ENCODE measurements at regions not wholly inside any gene's neighbourhood (a gene's known extent, or its start where the extent isn't known, plus 50 kb on each side); places are given as distances from the start of the nearest gene placed in this dataset.

DNA sequence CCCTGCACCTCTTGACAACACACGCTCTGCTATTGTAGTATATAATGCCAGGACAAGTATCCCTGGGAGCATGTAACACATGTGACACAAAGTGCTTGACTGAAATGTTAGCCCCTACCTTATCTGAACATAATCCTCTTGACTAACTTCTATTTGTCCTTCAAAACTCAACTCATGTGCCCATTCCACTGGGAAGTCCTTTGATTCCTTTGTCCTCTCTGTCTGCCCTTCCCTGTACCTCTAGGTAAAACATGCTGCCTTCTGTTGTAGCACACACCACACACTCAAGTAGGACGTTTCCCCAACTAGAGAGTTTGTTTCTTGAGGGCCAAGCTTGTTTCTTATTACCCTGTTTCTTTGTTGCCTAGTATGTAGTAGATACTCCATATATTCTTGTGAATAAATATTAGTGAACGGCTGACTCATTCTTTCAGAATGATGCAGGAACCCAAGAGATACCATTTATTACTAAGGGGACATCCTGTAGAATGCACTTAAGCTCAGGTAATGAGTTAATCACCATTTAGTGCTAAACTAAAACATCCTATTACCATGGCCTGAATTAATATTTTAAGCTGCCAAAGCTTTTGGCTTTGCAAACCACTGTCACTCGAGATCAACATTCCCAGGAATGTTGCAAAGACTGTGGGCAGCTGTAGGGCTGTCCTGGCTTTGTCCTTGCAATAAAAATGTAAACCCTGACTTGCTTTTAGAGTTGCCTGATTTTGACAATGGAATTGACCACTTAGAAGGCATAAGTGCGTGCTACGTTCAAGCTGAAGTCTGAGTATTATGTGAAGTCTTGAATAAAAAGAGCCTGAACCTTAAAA is 313.4 kb downstream of the COG6 start:
- Histone ChIP-seq H3K9ac (ENCODE audit: low read length) (no peak overlapping the region), H3K9me3 (ENCODE audit: control insufficient read depth, low read length) (no peaks in the 10 kb centered on the region), H3K27me3 (ENCODE audit: control insufficient read depth, insufficient read depth, low read length) (no peaks in the 10 kb centered on the region), H3K4me1 (ENCODE audit: control insufficient read depth, insufficient read depth, low read length) (no peaks in the 10 kb centered on the region), H3K36me3 (ENCODE audit: control insufficient read depth, insufficient read depth, low read length) (no peaks in the 10 kb centered on the region), H3K4me3 (ENCODE audit: low read length) (no peak overlapping the region)

- H3K27me3 ChIP-seq (ENCODE audit: control insufficient read depth, insufficient read depth, low read length), result no peaks in the 10 kb centered on the region
- H3K9me3 ChIP-seq (ENCODE audit: control insufficient read depth, low read length), result no peaks in the 10 kb centered on the region
- no peaks in the 10 kb centered on the region for H3K4me1 ChIP-seq (ENCODE audit: control insufficient read depth, insufficient read depth, low read length)
- H3K36me3 ChIP-seq (ENCODE audit: control insufficient read depth, insufficient read depth, low read length), result no peaks in the 10 kb centered on the region
- H3K4me3 ChIP-seq (ENCODE audit: low read length), result no peak overlapping the region
- H3K9ac ChIP-seq (ENCODE audit: low read length), result no peak overlapping the region
Observed at GRCh38 chr13:39970177-39970846, 314.9 kb downstream of the COG6 start.

DNA sequence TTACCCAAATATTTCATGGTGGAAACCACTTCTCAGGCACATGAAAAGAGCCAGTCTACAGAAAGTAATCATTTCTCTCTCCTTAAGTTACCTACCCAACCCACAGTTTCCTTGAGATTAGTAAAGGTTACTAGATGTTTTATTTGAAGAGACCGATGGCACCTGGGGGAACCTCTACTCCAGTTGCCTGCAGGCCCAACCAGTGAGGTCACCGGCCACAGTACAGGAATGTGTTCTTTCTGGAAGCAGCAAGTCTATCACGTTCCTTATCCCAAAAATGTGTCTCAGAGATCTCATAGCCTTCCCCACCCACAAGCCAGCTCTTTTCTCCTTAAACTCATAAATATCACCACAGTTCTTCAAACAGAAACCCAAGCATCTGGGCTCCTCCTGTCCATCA is 316.1 kb downstream of the COG6 start:
- Histone ChIP-seq H3K9me3 (ENCODE audit: control insufficient read depth, low read length) (no peaks in the 10 kb centered on the region), H3K4me3 (ENCODE audit: low read length) (no peak overlapping the region), H3K9ac (ENCODE audit: low read length) (no peak overlapping the region), H3K36me3 (ENCODE audit: control insufficient read depth, insufficient read depth, low read length) (no peaks in the 10 kb centered on the region), H3K4me1 (ENCODE audit: control insufficient read depth, insufficient read depth, low read length) (no peaks in the 10 kb centered on the region), H3K27me3 (ENCODE audit: control insufficient read depth, insufficient read depth, low read length) (no peaks in the 10 kb centered on the region)

- Histone ChIP-seq H3K4me3 (ENCODE audit: low read length) (no peak overlapping the region), H3K36me3 (ENCODE audit: control insufficient read depth, insufficient read depth, low read length) (no peaks in the 10 kb centered on the region), H3K9ac (ENCODE audit: low read length) (no peak overlapping the region), H3K9me3 (ENCODE audit: control insufficient read depth, low read length) (no peaks in the 10 kb centered on the region), H3K4me1 (ENCODE audit: control insufficient read depth, insufficient read depth, low read length) (no peaks in the 10 kb centered on the region), H3K27me3 (ENCODE audit: control insufficient read depth, insufficient read depth, low read length) (no peaks in the 10 kb centered on the region)
Observed at GRCh38 chr13:39976481-39976880, 321.0 kb downstream of the COG6 start.

DNA sequence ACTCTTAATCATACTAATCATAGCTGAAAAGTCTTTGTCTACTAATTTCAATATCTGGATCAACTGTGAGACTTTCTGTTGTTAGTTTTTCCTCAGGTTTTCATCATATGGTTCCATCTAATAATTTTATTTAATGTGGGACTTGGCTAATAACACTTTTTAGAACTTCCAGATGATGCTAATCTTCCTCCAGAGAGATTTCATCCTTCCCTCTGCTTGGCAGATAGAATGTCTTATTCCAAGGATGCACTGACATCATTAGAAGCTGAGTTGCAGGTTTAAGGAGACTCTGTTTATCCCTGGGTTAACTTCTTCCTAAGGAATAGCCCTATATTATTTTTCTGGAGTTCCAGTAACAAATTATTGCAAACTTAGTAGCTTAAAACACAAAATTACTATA is 325.6 kb downstream of the COG6 start:
- no peaks in the 10 kb centered on the region for H3K9me3 ChIP-seq (ENCODE audit: control insufficient read depth, low read length)
- H3K36me3 ChIP-seq (ENCODE audit: control insufficient read depth, insufficient read depth, low read length), result no peaks in the 10 kb centered on the region
- H3K9ac ChIP-seq (ENCODE audit: low read length), result no peak overlapping the region
- H3K27me3 ChIP-seq (ENCODE audit: control insufficient read depth, insufficient read depth, low read length), result no peaks in the 10 kb centered on the region
- no peak overlapping the region for H3K4me3 ChIP-seq (ENCODE audit: low read length)
- no peaks in the 10 kb centered on the region for H3K4me1 ChIP-seq (ENCODE audit: control insufficient read depth, insufficient read depth, low read length)

DNA sequence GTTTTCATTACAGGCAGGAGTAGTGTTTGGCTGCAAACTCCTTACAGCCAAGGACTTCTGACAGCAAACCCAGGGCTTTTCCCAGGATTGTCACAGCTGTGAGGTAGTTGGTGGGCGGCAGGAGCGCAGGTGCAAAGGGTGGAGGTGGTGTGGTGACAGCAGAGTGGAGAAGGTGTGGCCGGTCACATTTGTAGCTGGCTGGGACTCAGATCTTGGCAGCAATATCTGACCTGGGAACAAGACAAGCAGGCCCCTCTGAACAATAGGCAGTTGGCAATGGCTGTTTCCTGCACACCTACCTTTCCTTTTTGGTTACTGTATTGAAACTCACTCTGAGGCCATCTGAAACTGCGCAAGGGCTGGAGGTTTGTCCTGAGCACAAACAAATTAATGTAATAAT is 327.3 kb downstream of the COG6 start:
- H3K36me3 ChIP-seq (ENCODE audit: control insufficient read depth, insufficient read depth, low read length), result no peaks in the 10 kb centered on the region
- H3K9ac ChIP-seq (ENCODE audit: low read length), result no peak overlapping the region
- H3K4me1 ChIP-seq (ENCODE audit: control insufficient read depth, insufficient read depth, low read length), result no peaks in the 10 kb centered on the region
- no peaks in the 10 kb centered on the region for H3K27me3 ChIP-seq (ENCODE audit: control insufficient read depth, insufficient read depth, low read length)
- no peaks in the 10 kb centered on the region for H3K9me3 ChIP-seq (ENCODE audit: control insufficient read depth, low read length)
- no peak overlapping the region for H3K4me3 ChIP-seq (ENCODE audit: low read length)

- Histone ChIP-seq H3K27me3 (ENCODE audit: control insufficient read depth, insufficient read depth, low read length) (no peaks in the 10 kb centered on the region), H3K9ac (ENCODE audit: low read length) (no peak overlapping the region), H3K36me3 (ENCODE audit: control insufficient read depth, insufficient read depth, low read length) (no peaks in the 10 kb centered on the region), H3K4me1 (ENCODE audit: control insufficient read depth, insufficient read depth, low read length) (no peaks in the 10 kb centered on the region), H3K4me3 (ENCODE audit: low read length) (no peak overlapping the region), H3K9me3 (ENCODE audit: control insufficient read depth, low read length) (no peaks in the 10 kb centered on the region)
Observed at GRCh38 chr13:39985071-39985470, 329.6 kb downstream of the COG6 start.

DNA sequence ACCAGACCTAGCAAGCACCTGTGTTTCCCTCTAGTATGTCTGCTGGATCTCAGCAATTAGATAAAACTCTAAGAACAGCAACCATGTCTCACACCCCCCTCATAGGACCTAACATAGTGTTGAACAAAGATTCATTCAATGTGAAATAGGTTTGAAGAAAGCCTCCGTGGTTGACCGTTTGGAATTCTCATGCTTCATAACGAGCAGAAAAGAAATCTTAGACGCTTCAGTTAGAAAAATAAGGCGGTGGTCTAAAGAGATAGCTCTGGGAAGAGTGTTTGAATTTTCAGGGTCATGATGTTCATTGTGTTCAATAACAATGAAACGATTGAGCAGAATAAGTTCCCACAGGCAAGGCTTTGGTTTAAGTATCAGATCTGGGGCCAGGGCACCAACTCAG is 332.9 kb downstream of the COG6 start:
- H3K9me3 ChIP-seq (ENCODE audit: control insufficient read depth, low read length), result no peaks in the 10 kb centered on the region
- no peaks in the 10 kb centered on the region for H3K27me3 ChIP-seq (ENCODE audit: control insufficient read depth, insufficient read depth, low read length)
- no peak overlapping the region for H3K9ac ChIP-seq (ENCODE audit: low read length)
- H3K4me1 ChIP-seq (ENCODE audit: control insufficient read depth, insufficient read depth, low read length), result no peaks in the 10 kb centered on the region
- H3K4me3 ChIP-seq (ENCODE audit: low read length), result no peak overlapping the region
- H3K36me3 ChIP-seq (ENCODE audit: control insufficient read depth, insufficient read depth, low read length), result no peaks in the 10 kb centered on the region

GRCh38 chr13:39998166-39998565 is 342.7 kb downstream of the COG6 start:
- no peaks in the 10 kb centered on the region for H3K4me1 ChIP-seq (ENCODE audit: control insufficient read depth, insufficient read depth, low read length)

DNA sequence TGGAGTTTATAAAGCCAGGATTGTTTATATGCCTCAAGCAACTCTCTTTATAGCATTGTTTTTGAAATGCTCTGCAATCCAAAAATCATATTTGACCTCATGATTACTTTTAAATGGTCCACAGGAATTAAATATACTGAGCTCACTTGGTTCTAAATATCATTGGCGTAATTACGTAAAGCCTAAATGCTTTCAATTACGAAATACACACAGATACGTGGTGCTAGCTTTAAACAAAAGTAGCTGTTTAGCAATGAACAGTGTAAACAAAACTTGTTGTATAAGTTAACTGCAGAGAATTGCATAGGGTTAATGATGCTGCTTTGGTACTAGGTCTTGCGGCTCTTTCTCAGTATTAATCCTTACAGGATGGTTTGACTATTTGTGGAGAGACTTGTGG is 346.6 kb downstream of the COG6 start:
- no peaks in the 10 kb centered on the region for H3K27me3 ChIP-seq (ENCODE audit: control insufficient read depth, insufficient read depth, low read length)
- no peak overlapping the region for H3K4me3 ChIP-seq (ENCODE audit: low read length)
- H3K36me3 ChIP-seq (ENCODE audit: control insufficient read depth, insufficient read depth, low read length), result no peaks in the 10 kb centered on the region
- no peaks in the 10 kb centered on the region for H3K4me1 ChIP-seq (ENCODE audit: control insufficient read depth, insufficient read depth, low read length)
- no peak overlapping the region for H3K9ac ChIP-seq (ENCODE audit: low read length)
- no peaks in the 10 kb centered on the region for H3K9me3 ChIP-seq (ENCODE audit: control insufficient read depth, low read length)

More at GRCh38 chr13:39998166-39998565, 342.7 kb downstream of the COG6 start:
- no peak overlapping the region for H3K9ac ChIP-seq (ENCODE audit: low read length)
- no peaks in the 10 kb centered on the region for H3K36me3 ChIP-seq (ENCODE audit: control insufficient read depth, insufficient read depth, low read length)
- no peaks in the 10 kb centered on the region for H3K27me3 ChIP-seq (ENCODE audit: control insufficient read depth, insufficient read depth, low read length)
- H3K9me3 ChIP-seq (ENCODE audit: control insufficient read depth, low read length), result no peaks in the 10 kb centered on the region
- H3K4me3 ChIP-seq (ENCODE audit: low read length), result no peak overlapping the region

- H3K4me1 ChIP-seq (ENCODE audit: control insufficient read depth, insufficient read depth, low read length), result no peaks in the 10 kb centered on the region
- no peaks in the 10 kb centered on the region for H3K9me3 ChIP-seq (ENCODE audit: control insufficient read depth, low read length)
- no peak overlapping the region for H3K9ac ChIP-seq (ENCODE audit: low read length)
- no peak overlapping the region for H3K4me3 ChIP-seq (ENCODE audit: low read length)
- no peaks in the 10 kb centered on the region for H3K36me3 ChIP-seq (ENCODE audit: control insufficient read depth, insufficient read depth, low read length)
- no peaks in the 10 kb centered on the region for H3K27me3 ChIP-seq (ENCODE audit: control insufficient read depth, insufficient read depth, low read length)
Observed at GRCh38 chr13:40013554-40013953, 358.1 kb downstream of the COG6 start.

DNA sequence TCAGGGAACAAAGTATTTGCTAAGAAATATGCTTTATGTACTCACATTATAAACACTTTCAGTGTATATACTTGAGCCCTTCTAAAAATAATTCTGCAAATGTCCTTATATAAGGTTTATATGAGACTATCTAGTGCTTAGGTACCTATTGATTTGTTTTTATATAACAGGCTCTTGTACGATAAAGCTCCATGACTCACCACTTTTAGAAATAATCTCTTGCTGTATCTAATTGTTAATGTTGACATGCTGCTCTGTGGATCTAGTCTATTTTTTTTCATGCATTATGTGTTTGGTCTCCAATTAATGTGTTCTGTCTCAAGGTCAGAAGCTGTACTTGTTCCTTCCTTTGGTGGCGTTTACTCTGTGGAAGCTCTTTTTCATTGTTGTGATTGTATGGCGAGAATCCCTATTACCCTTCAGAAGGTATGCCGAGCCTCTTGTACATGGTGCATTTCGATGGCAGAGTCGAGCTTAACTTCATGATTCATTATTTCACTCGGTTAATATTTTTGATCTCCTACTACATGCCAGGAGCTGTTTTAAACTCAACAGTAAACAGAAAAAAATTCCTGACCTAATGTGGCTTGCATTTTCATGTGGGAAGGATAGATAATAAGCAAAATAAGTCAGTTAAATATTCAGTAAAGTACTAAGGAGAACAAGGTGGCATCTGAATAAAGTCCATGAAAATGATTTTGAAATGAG is 361.6 kb downstream of the COG6 start:
- no peak overlapping the region for H3K9ac ChIP-seq (ENCODE audit: low read length)
- H3K4me3 ChIP-seq (ENCODE audit: low read length), result no peak overlapping the region
- H3K4me1 ChIP-seq (ENCODE audit: control insufficient read depth, insufficient read depth, low read length), result no peaks in the 10 kb centered on the region
- H3K9me3 ChIP-seq (ENCODE audit: control insufficient read depth, low read length), result no peaks in the 10 kb centered on the region
- no peaks in the 10 kb centered on the region for H3K36me3 ChIP-seq (ENCODE audit: control insufficient read depth, insufficient read depth, low read length)
- no peaks in the 10 kb centered on the region for H3K27me3 ChIP-seq (ENCODE audit: control insufficient read depth, insufficient read depth, low read length)
